Mesenchymal stem cell (in vitro differentiated cells and primary cell): ENCODE measurements at regions not wholly inside any gene's neighbourhood (a gene's known extent, or its start where the extent isn't known, plus 50 kb on each side); places are given as distances from the start of the nearest gene placed in this dataset.
"Not testable (repeated sequence)": the region's sequence is repeated elsewhere in the genome, so short reads cannot be mapped to it uniquely, and the experiment has no call there.

Experiments used
- DNase-seq: peaks from one replicate; pipeline ENCODE4 v3.0.0-alpha.2; 2013
- H2AFZ ChIP-seq: one replicate; pipeline ENCODE4 v1.6.1; 2013; ENCODE audit warnings: low read depth, mild to moderate bottlenecking, control low read depth, inconsistent platforms, low read length, moderate library complexity
- H2AK5ac ChIP-seq: 2 replicates; pipeline ENCODE4 v1.6.1; 2013; ENCODE audit warnings: low read length, moderate library complexity, mild to moderate bottlenecking, inconsistent platforms; ENCODE audit not compliant: severe bottlenecking
- H2BK120ac ChIP-seq: one replicate; pipeline ENCODE4 v1.6.1; 2013; ENCODE audit warnings: low read depth, mild to moderate bottlenecking, inconsistent platforms, low read length, moderate library complexity
- H2BK12ac ChIP-seq, 2 experiments: one replicate each; pipeline ENCODE4 v1.6.1; 2013; ENCODE audit warnings: inconsistent platforms in 2 of 2, low read length in 2 of 2, mild to moderate bottlenecking in 2 of 2, moderate library complexity in 2 of 2, control low read depth in 1 of 2
- H2BK15ac ChIP-seq: one replicate; pipeline ENCODE4 v1.6.1; 2013; ENCODE audit warnings: mild to moderate bottlenecking, low read depth, inconsistent platforms; ENCODE audit not compliant: poor library complexity, severe bottlenecking
- H2BK5ac ChIP-seq: 2 replicates; pipeline ENCODE4 v1.6.1; 2013; ENCODE audit warnings: low read depth, mild to moderate bottlenecking, low read length, control low read depth, inconsistent platforms; ENCODE audit not compliant: poor library complexity, severe bottlenecking
- H3K14ac ChIP-seq, 2 experiments: one replicate each; pipeline ENCODE4 v1.6.1; 2013; ENCODE audit warnings: inconsistent platforms in 2 of 2, low read length in 2 of 2, control low read depth in 1 of 2, mild to moderate bottlenecking in 1 of 2, moderate library complexity in 1 of 2
- H3K18ac ChIP-seq, 2 experiments: one replicate each; pipeline ENCODE4 v1.6.1; 2013; ENCODE audit warnings: inconsistent platforms in 2 of 2, low read length in 2 of 2, control low read depth in 1 of 2, low read depth in 1 of 2, mild to moderate bottlenecking in 1 of 2
- H3K23ac ChIP-seq, 2 experiments: one replicate each; pipeline ENCODE4 v1.6.1; 2013; ENCODE audit warnings: inconsistent platforms in 2 of 2, low read length in 2 of 2, mild to moderate bottlenecking in 2 of 2, moderate library complexity in 2 of 2, control low read depth in 1 of 2
- H3K27ac ChIP-seq: 2 replicates; pipeline ENCODE4 v1.5.1; 2013; ENCODE audit warnings: mild to moderate bottlenecking, moderate library complexity, low read length, control low read depth, inconsistent platforms; ENCODE audit not compliant: poor library complexity, severe bottlenecking
- H3K27me3 ChIP-seq, 2 experiments: 2 replicates each; pipeline versions ENCODE4 v1.6.1 to v1.7.0; 2013; ENCODE audit warnings: low read length in 2 of 2, mild to moderate bottlenecking in 2 of 2, moderate library complexity in 2 of 2, control low read depth in 1 of 2, inconsistent platforms in 1 of 2; ENCODE audit not compliant: control insufficient read depth in 1 of 2, insufficient read depth in 1 of 2
- H3K36me3 ChIP-seq, 2 experiments: 2 replicates each; pipeline versions ENCODE4 v1.6.1 to v1.7.0; 2013; ENCODE audit warnings: low read length in 2 of 2, control low read depth in 1 of 2, inconsistent platforms in 1 of 2, low read depth in 1 of 2, mild to moderate bottlenecking in 1 of 2; ENCODE audit not compliant: insufficient read depth in 2 of 2, control insufficient read depth in 1 of 2
- H3K4ac ChIP-seq, 2 experiments: one replicate each; pipeline ENCODE4 v1.6.1; 2013; ENCODE audit warnings: inconsistent platforms in 2 of 2, low read length in 2 of 2, mild to moderate bottlenecking in 2 of 2, moderate library complexity in 2 of 2, control low read depth in 1 of 2, low read depth in 1 of 2
- H3K4me1 ChIP-seq: 2 replicates; pipeline ENCODE4 v1.6.1; 2013; ENCODE audit warnings: low read depth, low read length, control low read depth; ENCODE audit not compliant: control insufficient read depth, insufficient read depth
- H3K4me2 ChIP-seq: 2 replicates; pipeline ENCODE4 v1.6.1; 2013; ENCODE audit warnings: low read length, mild to moderate bottlenecking, inconsistent platforms; ENCODE audit not compliant: poor library complexity, severe bottlenecking
- H3K4me3 ChIP-seq, 2 experiments: 2 replicates each; pipeline versions ENCODE4 v1.5.1 to v1.7.0; 2013; ENCODE audit warnings: low read length in 2 of 2, mild to moderate bottlenecking in 2 of 2, control low read depth in 1 of 2, low read depth in 1 of 2; ENCODE audit not compliant: insufficient read depth in 1 of 2
- H3K79me1 ChIP-seq: replicated peaks from 2 replicates; pipeline ENCODE4 v1.6.1; 2013; ENCODE audit warnings: mild to moderate bottlenecking, control low read depth, low read length, inconsistent platforms; ENCODE audit not compliant: poor library complexity, severe bottlenecking
- H3K9ac ChIP-seq: 2 replicates; pipeline ENCODE4 v1.7.0; 2013; ENCODE audit warnings: mild to moderate bottlenecking, low read length, moderate library complexity
- H3K9me3 ChIP-seq: 2 replicates; pipeline ENCODE4 v1.7.0; 2013; ENCODE audit warnings: mild to moderate bottlenecking, low read length; ENCODE audit not compliant: control insufficient read depth
- H4K8ac ChIP-seq: one replicate; pipeline ENCODE4 v1.6.1; 2013; ENCODE audit warnings: inconsistent platforms, mild to moderate bottlenecking, low read length, moderate library complexity
- H4K91ac ChIP-seq: one replicate; pipeline ENCODE4 v1.6.1; 2013; ENCODE audit warnings: mild to moderate bottlenecking, low read length, inconsistent platforms
- WGBS: methylation state at CpG from one replicate; pipeline ENCODE4 v1.1.7; 2013; ENCODE audit warnings: mixed read lengths; 5-methylcytosine and 5-hydroxymethylcytosine counted together

DNA sequence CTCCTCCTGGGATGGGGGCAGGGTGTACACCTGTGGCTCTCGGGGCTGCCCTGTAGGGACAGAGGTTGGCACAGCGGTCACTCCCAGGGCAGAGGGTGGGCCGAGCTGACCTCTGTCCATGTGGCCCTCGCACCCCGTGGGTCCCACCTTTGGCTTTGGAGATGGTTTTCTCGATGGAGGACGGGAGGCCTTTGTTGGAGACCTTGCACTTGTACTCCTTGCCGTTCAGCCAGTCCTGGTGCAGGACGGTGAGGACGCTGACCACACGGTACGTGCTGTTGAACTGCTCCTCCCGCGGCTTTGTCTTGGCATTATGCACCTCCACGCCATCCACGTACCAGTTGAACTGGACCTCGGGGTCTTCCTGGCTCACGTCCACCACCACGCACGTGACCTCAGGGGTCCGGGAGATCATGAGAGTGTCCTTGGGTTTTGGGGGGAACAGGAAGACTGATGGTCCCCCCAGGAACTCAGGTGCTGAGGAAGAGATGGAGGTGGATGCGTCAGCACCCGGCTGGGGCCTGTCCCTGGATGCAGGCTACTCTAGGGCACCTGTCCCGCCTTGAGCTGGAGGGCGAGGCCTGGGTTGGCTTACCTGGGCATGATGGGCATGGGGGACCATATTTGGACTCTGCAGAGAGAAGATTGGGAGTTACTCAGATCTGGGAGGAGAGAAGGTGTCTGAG, 98.5 kb downstream of the TMEM121 start:
- H3K9me3 ChIP-seq, H4K8ac ChIP-seq, H2BK120ac ChIP-seq, H3K14ac ChIP-seq, H3K27ac ChIP-seq, H3K4ac ChIP-seq, DNase-seq, H2AFZ ChIP-seq, H3K4me3 ChIP-seq, H3K18ac ChIP-seq, H4K91ac ChIP-seq, H3K79me1 ChIP-seq, H2BK15ac ChIP-seq, H3K36me3 ChIP-seq, H3K9ac ChIP-seq, H2AK5ac ChIP-seq, H3K4me2 ChIP-seq, H3K27me3 ChIP-seq, H3K23ac ChIP-seq, H2BK5ac ChIP-seq, H2BK12ac ChIP-seq, H3K4me1 ChIP-seq: not testable (repeated sequence)
- 85% methylated on average over 25 of the region's 25 CpGs for WGBS

DNA sequence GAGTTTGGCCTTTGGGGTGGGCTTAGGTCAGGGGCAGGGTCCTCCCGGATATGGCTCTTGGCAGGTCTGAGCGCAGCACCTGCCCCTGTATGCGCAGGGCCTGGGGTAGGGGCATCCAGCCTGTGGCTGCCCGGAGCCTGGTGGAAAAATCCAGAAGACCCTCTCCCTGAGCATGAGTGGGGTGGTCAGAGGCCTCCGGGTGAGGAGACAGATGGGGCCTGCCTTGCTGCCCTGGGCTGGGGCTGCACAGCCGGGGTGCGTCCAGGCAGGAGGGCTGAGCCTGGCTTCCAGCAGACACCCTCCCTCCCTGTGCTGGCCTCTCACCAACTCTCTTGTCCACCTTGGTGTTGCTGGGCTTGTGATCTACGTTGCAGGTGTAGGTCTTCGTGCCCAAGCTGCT, 99.1 kb downstream of the TMEM121 start:
- not testable (repeated sequence) for H3K23ac ChIP-seq, H3K4ac ChIP-seq, H4K91ac ChIP-seq, H3K4me2 ChIP-seq, H3K27me3 ChIP-seq, H3K36me3 ChIP-seq, H2BK12ac ChIP-seq, H3K9me3 ChIP-seq, H3K18ac ChIP-seq, H3K4me3 ChIP-seq, H2BK5ac ChIP-seq, H3K9ac ChIP-seq, H2BK120ac ChIP-seq, H4K8ac ChIP-seq, H2AFZ ChIP-seq, H2AK5ac ChIP-seq, H3K14ac ChIP-seq, H3K4me1 ChIP-seq, H3K27ac ChIP-seq, H3K79me1 ChIP-seq, H2BK15ac ChIP-seq, DNase-seq
- 68% methylated on average over 7 of the region's 9 CpGs for WGBS

DNA sequence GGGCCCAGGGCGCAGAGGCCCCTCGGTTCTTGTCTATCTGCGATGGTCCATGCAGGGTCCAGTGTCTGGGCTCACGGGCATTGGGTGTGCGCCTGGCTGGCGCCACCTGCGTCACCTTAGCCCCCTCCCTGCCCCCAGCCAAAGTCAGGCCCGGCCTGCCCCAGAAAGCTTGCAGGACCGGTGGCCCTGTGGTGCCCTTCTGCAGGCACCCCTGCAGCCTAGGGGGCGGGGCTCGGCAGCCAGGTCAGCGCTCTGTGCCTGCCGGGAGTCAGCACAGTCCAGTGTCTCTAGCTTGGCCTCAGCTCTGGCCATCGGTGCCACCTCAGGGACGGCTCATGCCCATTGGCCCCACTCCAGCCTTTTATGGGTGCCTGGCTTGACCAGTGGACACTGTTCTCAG, 99.7 kb downstream of the TMEM121 start:
- no CpG with 5 or more reads among the region's 15 CpGs for WGBS
- not testable (repeated sequence) for H2AFZ ChIP-seq, H3K4me3 ChIP-seq

DNA sequence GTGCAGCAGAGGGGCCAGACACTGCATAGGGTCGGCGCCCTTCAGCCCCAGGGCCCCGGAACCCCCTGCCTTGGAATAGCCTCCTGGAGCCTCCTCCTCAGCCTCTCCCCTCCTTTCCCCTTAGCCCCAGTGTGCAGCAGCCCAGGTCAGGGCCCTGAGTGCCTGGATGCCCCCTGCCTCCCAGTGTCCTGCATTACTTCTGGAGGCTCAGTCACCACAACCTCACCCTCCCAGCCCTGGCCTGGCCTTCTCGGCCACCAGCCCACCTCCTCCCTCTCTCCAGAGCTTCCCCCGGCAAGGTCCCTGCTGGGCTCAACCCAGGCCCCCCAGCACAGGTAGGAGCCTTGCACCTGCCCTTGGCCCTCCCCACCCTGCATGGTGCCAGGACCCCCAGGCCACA, 100.3 kb downstream of the TMEM121 start:
- H3K27me3 ChIP-seq, H3K79me1 ChIP-seq, H2BK12ac ChIP-seq, H3K4me2 ChIP-seq, DNase-seq, H2BK15ac ChIP-seq, H3K27ac ChIP-seq, H3K4ac ChIP-seq, H3K4me3 ChIP-seq, H4K91ac ChIP-seq, H3K9ac ChIP-seq, H3K9me3 ChIP-seq, H4K8ac ChIP-seq, H3K18ac ChIP-seq, H3K23ac ChIP-seq, H2AFZ ChIP-seq, H2AK5ac ChIP-seq, H2BK5ac ChIP-seq, H3K14ac ChIP-seq, H3K36me3 ChIP-seq, H3K4me1 ChIP-seq, H2BK120ac ChIP-seq: not testable (repeated sequence)
- no CpG with 5 or more reads among the region's 5 CpGs for WGBS

More for the DNA sequence above, 99.7 kb downstream of the TMEM121 start:
- H2AK5ac ChIP-seq, H3K27ac ChIP-seq, H3K4me2 ChIP-seq, H2BK12ac ChIP-seq, H4K91ac ChIP-seq, H3K27me3 ChIP-seq, H3K9me3 ChIP-seq, H2BK15ac ChIP-seq, H3K36me3 ChIP-seq, DNase-seq, H3K18ac ChIP-seq, H2BK5ac ChIP-seq, H3K14ac ChIP-seq, H4K8ac ChIP-seq, H3K23ac ChIP-seq, H2BK120ac ChIP-seq, H3K4me1 ChIP-seq, H3K79me1 ChIP-seq, H3K4ac ChIP-seq, H3K9ac ChIP-seq: not testable (repeated sequence)
